Stimulated activated CD4-positive, alpha-beta T cell treated with anti-CD3 and anti-CD28 coated beads, Interleukin-4, amount 100 ng/mL, for 4 hours (primary cell): ENCODE measurements at regions not wholly inside any gene's neighbourhood (a gene's known extent, or its start where the extent isn't known, plus 50 kb on each side); places are given as distances from the start of the nearest gene placed in this dataset.
A peak's percentile ranks its signal among the peaks of the same experiment; 100 is the strongest.
"Not testable (repeated sequence)": the region's sequence is repeated elsewhere in the genome, so short reads cannot be mapped to it uniquely, and the experiment has no call there.

Experiments
- DNase-seq, 2 experiments: peaks; one replicate each; pipeline ENCODE4 v3.0.0-alpha.2; 2020

- DNase-seq, result not testable (repeated sequence)
These were observed 52.3 kb downstream of the SEPTIN7 start for GRCh38 chr7:35853194-35853593.

DNA sequence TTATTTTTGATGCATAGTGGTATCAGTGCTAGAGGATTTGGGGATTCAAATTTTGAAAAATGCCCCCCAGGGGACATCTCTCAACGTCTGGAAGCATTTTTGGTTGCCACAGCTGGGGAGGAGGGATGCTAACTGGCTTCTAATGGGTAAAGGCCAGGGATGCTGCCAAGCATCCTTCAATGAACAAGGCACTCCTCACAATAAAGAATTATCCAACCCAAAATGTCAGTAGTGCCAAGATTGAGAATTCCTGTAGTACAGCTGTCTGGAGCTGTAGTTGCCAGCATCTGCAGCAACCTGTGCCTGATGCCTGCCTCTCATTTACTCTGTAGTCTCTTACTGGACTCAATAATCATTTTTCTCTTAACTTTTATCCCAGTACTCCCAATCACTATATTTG, 53.5 kb downstream of the SEPTIN7 start:
- no peak for DNase-seq

GRCh38 chr7:35856175-35856574, 55.3 kb downstream of the SEPTIN7 start:
- no peak for DNase-seq

DNA sequence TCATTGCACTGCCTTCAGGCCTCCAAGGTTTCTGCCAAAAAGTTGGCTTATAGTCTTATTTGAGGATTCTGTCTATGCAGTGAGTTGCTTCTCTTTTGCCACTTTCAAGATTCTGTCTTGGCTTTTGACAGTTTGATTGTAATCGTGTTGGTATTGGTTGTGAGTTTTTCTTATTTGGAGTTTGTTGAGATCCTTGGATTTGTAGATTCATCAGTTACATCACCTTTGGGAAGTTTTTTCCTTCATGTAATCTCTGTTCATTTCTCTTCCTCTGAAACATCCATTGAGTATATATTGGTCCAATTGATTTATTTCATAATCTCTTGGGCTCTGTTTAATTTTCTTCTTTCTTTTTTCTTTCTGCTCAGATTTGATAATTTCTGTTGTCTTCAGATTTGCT, 59.8 kb downstream of the SEPTIN7 start:
- DNase-seq, result no peak

GRCh38 chr7:35865287-35865686, 64.4 kb downstream of the SEPTIN7 start:
- DNase-seq, result no peak

DNA sequence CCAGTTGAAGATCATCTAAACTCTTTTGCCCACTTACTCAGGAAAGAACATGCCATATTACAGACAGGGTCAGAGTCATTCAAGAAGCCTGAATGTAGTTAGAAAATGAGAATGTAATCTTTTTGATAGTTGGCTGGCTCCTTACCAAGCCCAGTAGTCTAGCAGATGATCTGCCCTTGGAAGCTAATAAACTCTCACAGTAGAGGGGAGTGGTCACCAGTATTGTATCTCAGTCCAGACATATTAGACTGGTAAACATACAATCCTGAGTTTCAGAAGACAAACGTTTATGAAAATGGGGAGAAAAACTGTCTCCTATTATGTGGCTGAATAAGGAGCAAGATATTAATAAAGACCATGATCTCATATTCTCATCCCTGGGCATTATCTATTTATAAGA, 65.3 kb downstream of the SEPTIN7 start:
- no peak for DNase-seq

GRCh38 chr7:35869117-35869516, 68.3 kb downstream of the SEPTIN7 start:
- DNase-seq, result not testable (repeated sequence)

DNA sequence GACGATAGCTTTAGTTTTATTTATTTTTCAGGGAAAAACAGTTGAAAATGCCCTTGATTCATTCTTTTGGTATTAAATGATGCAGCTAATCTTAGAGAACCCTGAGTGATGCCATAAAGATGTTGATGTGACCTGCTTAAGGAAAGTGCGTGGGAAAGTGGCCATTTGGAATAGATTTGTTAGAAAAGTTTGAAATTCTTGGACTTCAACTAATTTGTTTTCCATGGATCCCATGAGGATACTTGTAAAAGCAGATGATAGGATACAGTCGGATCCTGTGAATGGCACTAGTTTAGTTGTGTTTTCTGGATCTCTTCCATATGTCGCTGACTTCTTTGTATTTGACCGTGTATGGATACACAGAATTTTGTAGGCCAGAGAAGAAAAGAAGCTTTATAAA, 69.0 kb downstream of the SEPTIN7 start:
- DNase-seq, result no peak

GRCh38 chr7:35871856-35872255, 71.0 kb downstream of the SEPTIN7 start:
- no peak for DNase-seq

GRCh38 chr7:35874886-35875285, 74.0 kb downstream of the SEPTIN7 start:
- DNase-seq, result no peak

DNA sequence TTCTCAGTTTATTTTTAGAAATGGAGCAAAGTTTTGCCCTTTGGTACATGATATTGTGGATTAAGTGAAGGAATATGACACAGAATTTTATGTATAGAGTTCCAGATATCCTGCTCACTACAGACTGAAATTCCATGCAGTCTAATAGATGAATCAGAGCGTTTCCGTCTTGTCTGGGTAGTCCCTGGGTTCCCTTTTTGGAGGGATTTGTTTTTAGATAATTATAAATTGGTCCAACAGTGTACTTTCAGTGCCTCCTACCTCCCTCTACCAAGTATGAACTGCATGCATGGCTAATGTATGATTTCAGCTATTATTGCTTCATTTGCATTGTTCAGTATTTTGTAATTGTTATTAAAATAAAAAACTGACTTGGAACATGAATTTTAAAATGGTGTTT, 74.4 kb downstream of the SEPTIN7 start:
- DNase-seq, result no peak

- DNase-seq, result no peak
These were observed 77.5 kb downstream of the SEPTIN7 start for GRCh38 chr7:35878351-35878750.

DNA sequence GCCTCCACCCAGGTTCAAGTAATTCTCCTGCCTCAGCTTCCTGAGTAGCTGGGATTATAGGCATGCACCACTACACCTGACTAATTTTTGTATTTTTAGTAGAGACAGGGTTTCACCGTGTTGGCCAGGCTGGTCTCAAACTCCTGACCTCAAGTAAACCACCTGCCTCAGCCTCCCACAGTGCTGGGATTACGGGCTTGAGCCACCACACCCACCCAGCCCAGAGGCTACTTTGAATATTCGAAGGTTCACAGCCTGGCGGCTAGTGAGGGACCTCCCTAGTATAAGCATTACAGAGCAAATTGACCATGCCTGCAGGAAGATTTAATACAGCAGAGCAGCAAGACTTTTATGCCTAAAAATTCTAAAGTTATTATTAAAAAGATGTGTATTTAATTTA, 86.6 kb downstream of the SEPTIN7 start:
- DNase-seq, result not testable (repeated sequence)

GRCh38 chr7:35889001-35889400, 88.1 kb downstream of the SEPTIN7 start:
- no peak for DNase-seq

DNA sequence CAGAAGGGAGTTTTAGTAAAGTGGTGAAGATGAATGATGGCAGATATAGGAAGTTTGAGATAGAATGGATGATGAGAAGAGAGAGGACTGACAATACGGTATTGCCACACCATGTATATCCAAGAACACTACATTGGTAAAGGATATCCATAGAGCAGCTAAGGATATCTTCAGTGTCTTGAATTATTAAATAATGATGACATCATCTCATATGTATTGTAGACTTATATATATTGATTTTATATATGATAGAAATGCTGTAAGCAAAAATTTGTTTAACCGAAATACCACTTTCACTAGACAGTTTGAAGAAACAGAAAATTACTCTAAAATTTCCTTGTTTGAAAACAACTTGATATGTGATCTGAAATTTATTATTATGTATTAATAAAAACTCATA, 89.0 kb downstream of the SEPTIN7 start:
- no peak for DNase-seq

- no peak for DNase-seq
These were observed 90.4 kb downstream of the SEPTIN7 start for GRCh38 chr7:35891004-35891830.

- no peak for DNase-seq
These were observed 92.8 kb downstream of the SEPTIN7 start for GRCh38 chr7:35893649-35894048.

DNA sequence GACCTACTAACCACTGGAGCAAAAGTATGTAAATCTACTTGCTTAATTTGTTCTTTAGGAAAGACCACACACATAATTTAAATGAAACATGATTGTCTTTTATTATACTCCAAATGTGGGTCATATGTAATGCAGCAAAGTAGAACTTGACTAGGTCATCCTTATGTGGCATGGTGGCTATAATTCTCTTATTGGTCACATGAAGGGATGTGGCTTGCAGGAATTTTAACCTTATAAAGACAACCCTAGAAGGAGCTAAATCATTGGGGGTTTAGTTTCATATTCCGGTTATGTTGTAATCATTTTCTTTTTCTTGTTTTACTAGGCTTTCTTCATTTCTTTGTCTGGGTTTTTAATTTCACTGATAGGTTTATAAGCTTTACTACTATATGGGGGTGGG, 93.9 kb downstream of the SEPTIN7 start:
- no peak for DNase-seq

- DNase-seq, result no peak
These were observed 99.8 kb downstream of the SEPTIN7 start for GRCh38 chr7:35900651-35901050.

DNA sequence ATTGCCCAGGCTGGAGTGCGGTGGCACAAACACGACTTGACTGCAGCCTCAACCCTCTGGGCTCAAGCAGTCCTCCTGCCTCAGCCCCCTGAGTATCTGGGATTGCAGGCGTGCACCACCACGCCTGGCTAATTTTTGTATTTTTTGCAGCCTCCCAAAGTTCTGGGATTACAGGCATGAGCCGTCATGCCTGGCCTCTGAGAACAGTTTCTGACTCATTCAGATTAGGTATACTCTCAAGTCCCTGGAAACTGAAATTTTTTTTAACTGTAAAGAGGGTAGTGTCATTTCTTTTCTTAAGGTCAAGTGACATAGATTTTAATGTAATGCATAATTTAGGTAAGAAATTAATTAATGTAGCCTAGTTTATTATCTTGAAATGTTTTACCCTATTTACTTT, 104.7 kb downstream of the SEPTIN7 start:
- no peak for DNase-seq

DNA sequence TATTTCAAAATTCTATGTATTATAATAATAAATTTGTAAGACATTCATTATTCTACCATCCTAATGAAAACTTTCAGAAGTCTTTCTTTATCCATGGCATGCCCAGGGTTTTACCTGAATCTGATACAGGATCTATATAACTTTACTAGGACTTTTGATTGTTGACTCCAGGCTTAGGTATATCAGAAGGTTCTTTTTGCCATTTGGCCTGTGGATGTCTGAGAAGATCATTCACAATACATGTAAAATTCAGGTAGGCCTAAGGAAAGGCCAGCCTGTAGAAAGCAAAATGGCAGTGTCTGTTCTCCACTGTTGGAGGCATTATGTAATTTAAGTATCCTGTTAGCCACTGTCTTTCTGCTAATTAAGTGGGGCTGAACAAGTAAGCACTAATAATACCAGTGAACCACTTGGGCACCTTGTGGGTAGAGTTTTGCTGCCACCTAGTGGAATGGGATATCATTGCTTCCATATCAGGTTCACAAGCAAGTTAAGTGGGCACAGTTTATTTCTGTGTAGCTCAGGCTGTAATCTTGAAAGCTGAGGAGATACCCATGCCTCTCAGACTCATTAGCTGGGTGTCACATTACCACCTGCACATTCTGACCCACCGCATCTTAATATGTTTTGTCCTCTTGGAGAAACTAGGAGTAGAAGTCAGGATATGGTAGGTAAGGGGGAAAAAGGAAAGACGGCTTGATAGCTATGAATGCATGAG, 105.5 kb downstream of the SEPTIN7 start:
- DNase-seq, result peak; percentile 38 to 59

DNA sequence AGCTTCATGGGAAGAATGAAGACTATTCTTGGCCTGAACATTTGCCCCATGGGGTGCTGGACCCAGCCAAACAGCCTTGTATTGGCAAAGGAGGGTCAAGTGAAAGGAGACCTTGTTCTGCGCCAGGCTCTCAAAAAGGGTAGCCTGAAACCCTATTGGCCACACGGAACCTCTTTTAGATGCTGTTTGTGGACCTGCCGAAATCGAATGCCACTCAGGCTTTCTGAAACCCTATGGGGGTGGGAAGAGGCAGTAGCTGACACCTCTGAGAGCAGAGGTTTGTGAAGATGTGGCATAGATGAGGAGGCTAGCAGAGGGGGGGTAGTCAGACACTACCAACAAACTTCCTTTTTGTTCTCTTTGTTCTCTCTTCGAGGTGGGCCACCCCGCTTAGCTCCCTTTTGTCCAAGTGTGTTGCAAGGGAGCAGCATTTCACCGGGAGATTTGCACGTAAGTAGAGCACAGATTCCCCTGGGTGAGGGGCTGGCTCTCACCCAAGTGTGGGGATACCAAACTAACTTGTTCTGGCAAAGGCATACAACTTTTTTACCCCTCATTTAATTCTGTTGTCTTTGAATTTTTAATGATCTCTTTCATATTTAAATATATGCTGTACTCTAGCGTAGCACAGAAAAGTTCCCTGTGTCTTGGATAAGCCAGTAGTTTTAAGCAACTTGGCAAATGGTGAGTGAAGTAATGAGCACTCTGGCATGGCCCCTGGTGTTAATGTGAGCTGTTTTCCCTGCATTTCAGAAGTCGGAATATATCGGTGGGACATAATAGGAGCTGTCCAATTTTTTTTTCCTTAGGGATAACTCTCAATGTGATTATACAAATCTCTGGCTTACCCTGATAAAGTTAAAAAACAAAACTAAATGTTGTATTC, 107.7 kb downstream of the SEPTIN7 start:
- no peak for DNase-seq

DNA sequence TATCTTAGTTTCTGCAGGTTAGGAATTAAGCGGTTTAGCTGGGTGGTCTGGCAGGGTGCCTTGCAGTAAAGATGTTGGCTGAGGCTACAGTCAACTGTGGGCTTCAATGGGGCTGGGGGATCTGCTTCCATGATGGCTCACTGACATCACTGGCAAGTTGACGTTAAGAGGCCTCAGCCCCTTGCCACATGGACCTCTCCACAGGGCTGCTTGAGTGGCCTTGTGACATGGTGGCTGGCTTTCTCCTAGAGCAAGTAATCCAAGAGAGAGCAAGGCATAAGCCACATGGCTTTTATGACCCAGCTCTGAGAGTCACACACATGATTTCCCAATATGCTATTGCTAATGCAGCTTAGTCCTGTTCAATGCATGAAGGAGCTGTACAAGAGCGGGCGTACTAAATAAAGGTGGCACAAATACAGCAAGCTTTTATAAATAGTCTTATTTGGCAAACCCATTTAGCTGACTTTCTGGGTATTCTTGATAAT, 109.1 kb downstream of the SEPTIN7 start:
- DNase-seq, result no peak
